H1 (cell line): ENCODE measurements at regions not wholly inside any gene's neighbourhood (a gene's known extent, or its start where the extent isn't known, plus 50 kb on each side); places are given as distances from the start of the nearest gene placed in this dataset.

ENCODE experiments used
- CTCF ChIA-PET: fragments of 300-600 bp; sonication (Branson Sonifier 250); formaldehyde crosslinking; loops from one replicate; lab custom pipeline; 2021; ENCODE audit not compliant: partially characterized antibody; lab: Charles Lee
- POLR2A ChIA-PET: fragments of 300-600 bp; sonication (Branson Sonifier 250); formaldehyde crosslinking; loops from one replicate; lab custom pipeline; 2021; ENCODE audit warnings: inconsistent platforms; ENCODE audit not compliant: partially characterized antibody; lab: Charles Lee
- DNase-seq, 2 experiments: peaks; one replicate each; pipeline versions ENCODE4 v3.0.0 to v3.0.0-alpha.2; 2010 to 2022; ENCODE audit warnings: low spot score in 2 of 2, low read depth in 1 of 2, mixed read lengths in 1 of 2
- FAIRE-seq: peaks from 2 replicates; lab custom pipeline; 2011; peaks lifted over from hg19 to GRCh38; lab: Jason Lieb, UNC
- H2AFZ ChIP-seq: 2 replicates; pipeline ENCODE4 v1.8.1; 2012; ENCODE audit warnings: low read length, inconsistent platforms
- H2AK5ac ChIP-seq: 2 replicates; pipeline ENCODE4 v1.6.1; 2013; ENCODE audit warnings: low read depth, low read length
- H2BK120ac ChIP-seq: replicated peaks from 2 replicates; pipeline ENCODE3; 2013; ENCODE audit warnings: low read depth, low read length, inconsistent platforms
- H2BK12ac ChIP-seq: 2 replicates; pipeline ENCODE4 v1.6.1; 2013; ENCODE audit warnings: low read depth, low read length
- H2BK15ac ChIP-seq: 2 replicates; pipeline ENCODE4 v1.6.1; 2013; ENCODE audit warnings: low read length
- H2BK20ac ChIP-seq: 2 replicates; pipeline ENCODE4 v1.6.1; 2013; ENCODE audit warnings: low read length
- H2BK5ac ChIP-seq: 2 replicates; pipeline ENCODE4 v1.6.1; 2013; ENCODE audit warnings: low read depth, low read length
- H3K14ac ChIP-seq: 2 replicates; pipeline ENCODE4 v1.6.1; 2013; ENCODE audit warnings: inconsistent platforms; ENCODE audit not compliant: insufficient read length
- H3K18ac ChIP-seq: 2 replicates; pipeline ENCODE4 v1.6.1; 2013; ENCODE audit warnings: low read length; ENCODE audit errors: extremely low read depth
- H3K23ac ChIP-seq: 2 replicates; pipeline ENCODE4 v1.6.1; 2013; ENCODE audit warnings: inconsistent platforms; ENCODE audit not compliant: insufficient read length
- H3K23me2 ChIP-seq: 2 replicates; pipeline ENCODE4 v1.6.1; 2013; ENCODE audit warnings: low read depth, low read length
- H3K27ac ChIP-seq: 2 replicates; pipeline ENCODE4 v1.6.1; 2011; ENCODE audit warnings: low read depth, low read length, inconsistent platforms
- H3K27me3 ChIP-seq, 4 experiments: replicated peaks in 1 of 4; 1 replicate in 1 of 4; 2 replicates in 3 of 4; pipeline versions ENCODE4 v1.6.1 to v1.8.1; 2011 to 2013; ENCODE audit warnings: low read length in 3 of 4, mild to moderate bottlenecking in 3 of 4, inconsistent platforms in 2 of 4, mixed read lengths in 2 of 4, moderate library complexity in 1 of 4; ENCODE audit not compliant: control insufficient read depth in 3 of 4, insufficient read depth in 3 of 4; ENCODE audit errors: extremely low read depth in 1 of 4
- H3K36me3 ChIP-seq, 4 experiments: 2 replicates each; pipeline versions ENCODE4 v1.6.1 to v1.8.1; 2011 to 2013; ENCODE audit warnings: mild to moderate bottlenecking in 4 of 4, low read length in 3 of 4, moderate library complexity in 2 of 4, control low read depth in 1 of 4, inconsistent platforms in 1 of 4; ENCODE audit not compliant: insufficient read depth in 4 of 4, control insufficient read depth in 2 of 4
- H3K4ac ChIP-seq: replicated peaks from 2 replicates; pipeline ENCODE3; 2013; ENCODE audit warnings: low read length, low read depth, mixed read lengths, inconsistent platforms; ENCODE audit not compliant: insufficient read length
- H3K4me1 ChIP-seq, 4 experiments: replicated peaks in 1 of 4; 1 replicate in 1 of 4; 2 replicates in 3 of 4; pipeline versions ENCODE4 v1.6.1 to v1.8.1; 2011 to 2013; ENCODE audit warnings: low read length in 3 of 4, inconsistent platforms in 2 of 4, mixed read lengths in 1 of 4; ENCODE audit not compliant: insufficient read depth in 4 of 4, control insufficient read depth in 3 of 4
- H3K4me2 ChIP-seq, 2 experiments: 2 replicates each; pipeline versions ENCODE4 v1.6.1 to v1.8.1; 2011 to 2013; ENCODE audit warnings: low read depth in 2 of 2, low read length in 2 of 2, control low read depth in 1 of 2, inconsistent platforms in 1 of 2, mild to moderate bottlenecking in 1 of 2; ENCODE audit not compliant: insufficient read depth in 1 of 2
- H3K4me3 ChIP-seq, 4 experiments: fragments of 200-600, 300-600 bp in 1 of 4; sonication (generic), shearing (Covaris generic), sonication (Bioruptor Twin) in 1 of 4; 2 replicates each; pipeline versions ENCODE4 v1.5.1 to v1.8.1; 2011 to 2016; ENCODE audit warnings: low read length in 4 of 4, low read depth in 3 of 4, control low read depth in 2 of 4, inconsistent platforms in 2 of 4, mild to moderate bottlenecking in 2 of 4, mixed read lengths in 1 of 4, moderate library complexity in 1 of 4; ENCODE audit not compliant: insufficient read depth in 2 of 4; ENCODE audit errors: extremely low read depth in 1 of 4
- H3K56ac ChIP-seq: replicated peaks from 2 replicates; pipeline ENCODE3; 2013; ENCODE audit warnings: low read depth, mild to moderate bottlenecking, mixed read lengths, low read length, inconsistent platforms; ENCODE audit not compliant: insufficient read length
- H3K79me1 ChIP-seq: 2 replicates; pipeline ENCODE4 v1.6.1; 2013; ENCODE audit warnings: low read depth, low read length, control low read depth
- H3K79me2 ChIP-seq, 2 experiments: 2 replicates each; pipeline versions ENCODE4 v1.6.1 to v1.8.1; 2012 to 2013; ENCODE audit warnings: low read length in 2 of 2, mild to moderate bottlenecking in 2 of 2, inconsistent platforms in 1 of 2; ENCODE audit not compliant: insufficient read depth in 2 of 2, control insufficient read depth in 1 of 2
- H3K9ac ChIP-seq, 4 experiments: replicated peaks in 1 of 4; 1 replicate in 1 of 4; 2 replicates in 3 of 4; pipeline versions ENCODE4 v1.6.1 to v1.8.1; 2011 to 2013; ENCODE audit warnings: low read depth in 3 of 4, low read length in 3 of 4, control low read depth in 2 of 4, mild to moderate bottlenecking in 2 of 4, moderate library complexity in 2 of 4, inconsistent platforms in 1 of 4; ENCODE audit errors: extremely low read depth in 1 of 4
- H3K9me3 ChIP-seq, 2 experiments: 2 replicates each; pipeline versions ENCODE4 v1.6.1 to v1.8.1; 2012 to 2013; ENCODE audit warnings: mild to moderate bottlenecking in 2 of 2, moderate library complexity in 2 of 2, control low read depth in 1 of 2, inconsistent platforms in 1 of 2, low read depth in 1 of 2, low read length in 1 of 2, mixed read lengths in 1 of 2; ENCODE audit not compliant: insufficient read depth in 2 of 2
- H4K20me1 ChIP-seq, 2 experiments: replicated peaks in 1 of 2; 2 replicates each; pipeline versions ENCODE3 to v1.8.1; 2011 to 2013; ENCODE audit warnings: inconsistent platforms in 2 of 2, low read length in 2 of 2, mild to moderate bottlenecking in 1 of 2; ENCODE audit not compliant: insufficient read depth in 2 of 2, control insufficient read depth in 1 of 2
- H4K5ac ChIP-seq: 2 replicates; pipeline ENCODE4 v1.6.1; 2013; ENCODE audit warnings: low read length, low read depth, mixed read lengths, inconsistent platforms; ENCODE audit not compliant: insufficient read length
- H4K8ac ChIP-seq: 2 replicates; pipeline ENCODE4 v1.8.0; 2013; ENCODE audit warnings: mild to moderate bottlenecking, moderate library complexity, low read length, inconsistent platforms; ENCODE audit not compliant: insufficient read depth; ENCODE audit errors: extremely low read depth
- H4K91ac ChIP-seq: replicated peaks from 2 replicates; pipeline ENCODE3; 2013; ENCODE audit warnings: low read length, mixed read lengths, inconsistent platforms; ENCODE audit not compliant: insufficient read length
- EZH2 ChIP-seq: fragments of 200-600 bp; sonication (generic); IDR thresholded peaks from 2 replicates; pipeline ENCODE4 v1.7.1; 2012; ENCODE audit warnings: low read depth, mild to moderate bottlenecking, moderate library complexity, low read length, inconsistent platforms; ENCODE audit not compliant: severe bottlenecking
- FOSL1 ChIP-seq: IDR thresholded peaks from 2 replicates; pipeline ENCODE4 v1.6.1; 2011; ENCODE audit warnings: mild to moderate bottlenecking, low read depth, low read length, moderate library complexity; ENCODE audit not compliant: insufficient read depth
- GTF2F1 ChIP-seq: IDR thresholded peaks from 2 replicates; pipeline ENCODE4 v1.6.1; 2012; ENCODE audit warnings: low read depth, low read length, improper control_type of control experiment, borderline replicate concordance
- HDAC2 ChIP-seq, 2 experiments: fragments of 300-600 bp in 1 of 2; sonication (generic) in 1 of 2; IDR thresholded peaks; 2 replicates each; pipeline ENCODE4 v1.6.1; 2011 to 2012; ENCODE audit warnings: low read depth in 2 of 2, low read length in 2 of 2, mild to moderate bottlenecking in 2 of 2, moderate library complexity in 2 of 2, borderline replicate concordance in 1 of 2, inconsistent platforms in 1 of 2
- HDAC6 ChIP-seq: IDR thresholded peaks from one replicate; pipeline ENCODE4 v1.7.1; 2012; ENCODE audit warnings: low read depth, mild to moderate bottlenecking, inconsistent platforms, low read length, moderate library complexity
- JUND ChIP-seq: IDR thresholded peaks from 2 replicates; pipeline ENCODE4 v1.6.1; 2011; ENCODE audit warnings: mild to moderate bottlenecking, improper control_type of control experiment, low read length
- KDM4A ChIP-seq: IDR thresholded peaks from one replicate; pipeline ENCODE4 v1.7.1; 2012; ENCODE audit warnings: low read depth, mild to moderate bottlenecking, moderate library complexity, low read length, inconsistent platforms; ENCODE audit not compliant: severe bottlenecking
- NANOG ChIP-seq: IDR thresholded peaks from 2 replicates; pipeline ENCODE4 v1.6.1; 2011; ENCODE audit warnings: low read length, low read depth, mild to moderate bottlenecking, inconsistent platforms; ENCODE audit not compliant: insufficient read depth, poor library complexity, severe bottlenecking
- SUZ12 ChIP-seq: fragments of 200-600 bp; sonication (generic); IDR thresholded peaks from 2 replicates; pipeline ENCODE4 v1.6.1; 2012; ENCODE audit warnings: mild to moderate bottlenecking, inconsistent platforms, low read length, moderate library complexity, mixed read lengths
- ZNF274 ChIP-seq: IDR thresholded peaks from 2 replicates; pipeline ENCODE4 v1.7.0; 2012; ENCODE audit warnings: low read length, borderline replicate concordance; ENCODE audit errors: extremely low read depth
- WGBS, 2 experiments: shearing (Covaris generic) in 1 of 2; methylation state at CpG; one replicate each; pipeline versions ENCODE4 v1.1.6 to v1.1.7; 2013 to 2015; ENCODE audit warnings: low lambda C conversion rate in 2 of 2, mixed read lengths in 2 of 2, inconsistent platforms in 1 of 2, low coverage in 1 of 2, missing lambda C conversion rate in 1 of 2; ENCODE audit not compliant: insufficient replicate concordance in 2 of 2, insufficient coverage in 1 of 2, insufficient read length in 1 of 2; ENCODE audit errors: extremely low coverage in 1 of 2, missing lambda C conversion rate in 1 of 2; 5-methylcytosine and 5-hydroxymethylcytosine counted together
- TF ChIP-seq, protein P1 (sequence below): IDR thresholded peaks from 2 replicates; pipeline ENCODE4 v1.6.1; 2012; ENCODE audit warnings: low read length, inconsistent platforms

DNA sequence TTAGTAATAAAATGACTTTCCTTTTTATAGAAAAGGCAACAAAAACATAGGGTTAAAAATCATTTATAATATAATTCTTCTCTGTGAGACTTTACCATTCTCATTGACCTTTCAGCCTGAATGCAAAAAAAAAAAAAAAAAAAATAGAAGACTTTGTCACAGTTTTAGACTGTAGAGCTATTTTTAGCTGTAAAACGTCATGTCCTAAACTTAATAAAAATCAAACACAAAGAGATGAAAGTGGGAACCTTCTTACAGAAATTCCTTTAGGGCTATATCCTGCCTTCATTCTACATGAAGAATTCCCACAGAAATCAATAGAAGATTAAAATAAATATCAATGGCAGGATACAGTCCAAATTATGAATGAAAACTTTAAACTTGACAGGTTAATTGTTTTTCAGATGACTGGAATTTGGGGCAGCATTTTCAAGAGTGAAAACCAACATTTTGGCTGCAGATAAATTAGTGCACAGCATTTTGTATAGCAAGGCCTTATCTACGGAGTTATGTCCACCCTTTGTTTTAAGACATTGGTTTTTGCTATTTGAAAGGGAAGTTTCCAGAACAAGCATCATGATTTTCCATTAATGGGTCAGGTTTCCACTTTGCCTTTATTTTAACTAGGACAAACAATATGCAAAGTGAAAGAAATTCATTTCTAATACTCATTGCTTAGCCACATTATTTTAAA, 219.5 kb downstream of the SPCS3 start:
- H3K36me3 ChIP-seq: no peaks in the 10 kb centered on the region
- H3K23ac ChIP-seq: no peak overlapping the region
- CTCF ChIA-PET: interaction anchor here (0.6 to 1.2 kb wide), 3 partner anchors 8 to 101 kb away, joined by 3 to 4 read pairs (median 4); no protein-coding TSS in a partner anchor
- no peak overlapping the region for H2BK5ac ChIP-seq
- H2BK15ac ChIP-seq: no peak overlapping the region
- H4K5ac ChIP-seq: no peak overlapping the region
- no peak overlapping the region for H3K18ac ChIP-seq
- H2AK5ac ChIP-seq: no peak overlapping the region
- H2BK120ac ChIP-seq: no peak overlapping the region
- no peak overlapping the region for H3K4ac ChIP-seq
- H3K27me3 ChIP-seq: no peaks in the 10 kb centered on the region
- FAIRE-seq (no peak), DNase-seq (no peak)
- 79% methylated on average over 2 of the region's 2 CpGs; no CpG with 5 or more reads in 1 of the 2 experiments for WGBS, 2 experiments
- H3K56ac ChIP-seq: no peak overlapping the region
- no peak overlapping the region for H3K14ac ChIP-seq
- H2AFZ ChIP-seq: no peak overlapping the region
- no peak overlapping the region for H2BK20ac ChIP-seq
- no peak overlapping the region for H4K91ac ChIP-seq
- no peaks in the 10 kb centered on the region for H4K20me1 ChIP-seq
- no peak overlapping the region for H4K8ac ChIP-seq
- H3K4me1 ChIP-seq: peaks cover 0 to 4% (median 0%) of the 10 kb centered on the region in 4 experiments; a peak in 2 of 7 replicates
- no peaks in the 10 kb centered on the region for H3K9me3 ChIP-seq
- no peaks in the 10 kb centered on the region for H3K79me2 ChIP-seq
- no peaks in the 10 kb centered on the region for H3K79me1 ChIP-seq
- no peak overlapping the region for H3K27ac ChIP-seq
- no peak overlapping the region for H3K4me3 ChIP-seq
- H2BK12ac ChIP-seq: no peak overlapping the region
- no peak overlapping the region for H3K4me2 ChIP-seq
- POLR2A ChIA-PET: no interaction called here
- H3K9ac ChIP-seq: no peak overlapping the region
- no peaks in the 10 kb centered on the region for H3K23me2 ChIP-seq
- TF ChIP-seq JUND (no peak), GTF2F1 (no peak), KDM4A (no peak), EZH2 (no peak), SUZ12 (no peak), ZNF274 (no peak), HDAC2 (IDR thresholded peaks at IDR 0.05; ENCODE audit: borderline replicate concordance in 1 of 2, low read depth in 2 of 2, low read length in 2 of 2) (no peak), FOSL1 (no peak), NANOG (no peak), HDAC6 (no peak)
- TF ChIP-seq, protein P1, sequence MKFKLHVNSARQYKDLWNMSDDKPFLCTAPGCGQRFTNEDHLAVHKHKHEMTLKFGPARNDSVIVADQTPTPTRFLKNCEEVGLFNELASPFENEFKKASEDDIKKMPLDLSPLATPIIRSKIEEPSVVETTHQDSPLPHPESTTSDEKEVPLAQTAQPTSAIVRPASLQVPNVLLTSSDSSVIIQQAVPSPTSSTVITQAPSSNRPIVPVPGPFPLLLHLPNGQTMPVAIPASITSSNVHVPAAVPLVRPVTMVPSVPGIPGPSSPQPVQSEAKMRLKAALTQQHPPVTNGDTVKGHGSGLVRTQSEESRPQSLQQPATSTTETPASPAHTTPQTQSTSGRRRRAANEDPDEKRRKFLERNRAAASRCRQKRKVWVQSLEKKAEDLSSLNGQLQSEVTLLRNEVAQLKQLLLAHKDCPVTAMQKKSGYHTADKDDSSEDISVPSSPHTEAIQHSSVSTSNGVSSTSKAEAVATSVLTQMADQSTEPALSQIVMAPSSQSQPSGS: no peak
